Ascending aorta (tissue), 2 donors: ENCODE measurements at regions not wholly inside any gene's neighbourhood (a gene's known extent, or its start where the extent isn't known, plus 50 kb on each side); places are given as distances from the start of the nearest gene placed in this dataset.

Experiments used
- DNase-seq, 2 donors: peaks; one replicate each; pipeline ENCODE4 v3.0.0-alpha.2; 2019; ENCODE audit warnings: low spot score in 2 of 2
- H3K27ac ChIP-seq, 2 donors: fragments of 200-600 bp; sonication (generic); one replicate each; pipeline ENCODE4 v1.5.1; 2016 to 2017; ENCODE audit warnings: mild to moderate bottlenecking in 1 of 2
- H3K27me3 ChIP-seq: fragments of 200-600 bp; sonication (generic); one replicate; pipeline ENCODE4 v1.5.1; 2017
- H3K36me3 ChIP-seq, 2 donors: fragments of 200-600 bp; sonication (generic); one replicate each; pipeline ENCODE4 v1.5.1; 2016
- H3K4me1 ChIP-seq, 2 donors: fragments of 200-600 bp; sonication (generic); one replicate each; pipeline ENCODE4 v1.5.1; 2016 to 2017; ENCODE audit warnings: mild to moderate bottlenecking in 1 of 2
- H3K4me3 ChIP-seq, 2 donors: fragments of 200-600 bp; sonication (generic); one replicate each; pipeline ENCODE4 v1.5.1; 2016 to 2017; ENCODE audit warnings: mild to moderate bottlenecking in 1 of 2
- H3K9me3 ChIP-seq, 2 donors: fragments of 200-600 bp; sonication (generic); one replicate each; pipeline ENCODE4 v1.5.1; 2016
- intact Hi-C: fragments of 100-400 bp; cut with DNase I; formaldehyde crosslinking; loops from one replicate; pipeline ENCODE4 v1.15.1; 2023
- TF ChIP-seq, protein P1 (sequence below), 3 experiments: fragments of 200-600 bp in 2 of 3; fragments of 450-650 bp in 1 of 3; sonication (generic) in 2 of 3; IDR thresholded peaks; one replicate each; pipeline ENCODE4 v1.5.1; 2016 to 2019; ENCODE audit warnings: antibody characterized with exemption in 3 of 3, mild to moderate bottlenecking in 1 of 3, moderate library complexity in 1 of 3

DNA sequence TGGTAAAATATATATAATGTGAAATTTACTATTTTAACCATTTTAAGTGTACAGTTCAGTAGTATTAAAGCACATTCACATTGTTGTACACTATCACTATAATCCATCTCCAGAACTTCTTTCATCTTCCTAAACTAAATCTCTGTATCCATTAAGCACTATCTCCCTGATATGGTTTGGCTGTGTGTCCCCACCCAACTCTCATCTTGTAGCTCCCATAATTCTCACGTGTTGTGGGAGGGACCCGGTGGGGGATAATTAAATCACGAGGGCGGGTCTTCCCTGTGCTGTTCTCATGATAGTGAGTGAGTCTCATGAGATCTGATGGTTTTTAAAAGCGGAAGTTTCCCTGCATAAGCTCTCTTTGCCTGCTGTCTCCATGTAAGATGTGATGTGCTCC, 178.9 kb upstream of the NABP1 start:
- Histone ChIP-seq H3K27me3 (no peaks in the 10 kb centered on the region), H3K27ac (no peak overlapping the region), H3K9me3 (no peaks in the 10 kb centered on the region), H3K36me3 (no peaks in the 10 kb centered on the region), H3K4me3 (no peak overlapping the region), H3K4me1 (peaks cover 0 to 15% of the 10 kb centered on the region in 2 donors)
- no peak for DNase-seq
- TF ChIP-seq, protein P1, sequence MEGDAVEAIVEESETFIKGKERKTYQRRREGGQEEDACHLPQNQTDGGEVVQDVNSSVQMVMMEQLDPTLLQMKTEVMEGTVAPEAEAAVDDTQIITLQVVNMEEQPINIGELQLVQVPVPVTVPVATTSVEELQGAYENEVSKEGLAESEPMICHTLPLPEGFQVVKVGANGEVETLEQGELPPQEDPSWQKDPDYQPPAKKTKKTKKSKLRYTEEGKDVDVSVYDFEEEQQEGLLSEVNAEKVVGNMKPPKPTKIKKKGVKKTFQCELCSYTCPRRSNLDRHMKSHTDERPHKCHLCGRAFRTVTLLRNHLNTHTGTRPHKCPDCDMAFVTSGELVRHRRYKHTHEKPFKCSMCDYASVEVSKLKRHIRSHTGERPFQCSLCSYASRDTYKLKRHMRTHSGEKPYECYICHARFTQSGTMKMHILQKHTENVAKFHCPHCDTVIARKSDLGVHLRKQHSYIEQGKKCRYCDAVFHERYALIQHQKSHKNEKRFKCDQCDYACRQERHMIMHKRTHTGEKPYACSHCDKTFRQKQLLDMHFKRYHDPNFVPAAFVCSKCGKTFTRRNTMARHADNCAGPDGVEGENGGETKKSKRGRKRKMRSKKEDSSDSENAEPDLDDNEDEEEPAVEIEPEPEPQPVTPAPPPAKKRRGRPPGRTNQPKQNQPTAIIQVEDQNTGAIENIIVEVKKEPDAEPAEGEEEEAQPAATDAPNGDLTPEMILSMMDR (IDR thresholded peaks at IDR 0.05), result no peak
- intact Hi-C loops, result no loop called here

DNA sequence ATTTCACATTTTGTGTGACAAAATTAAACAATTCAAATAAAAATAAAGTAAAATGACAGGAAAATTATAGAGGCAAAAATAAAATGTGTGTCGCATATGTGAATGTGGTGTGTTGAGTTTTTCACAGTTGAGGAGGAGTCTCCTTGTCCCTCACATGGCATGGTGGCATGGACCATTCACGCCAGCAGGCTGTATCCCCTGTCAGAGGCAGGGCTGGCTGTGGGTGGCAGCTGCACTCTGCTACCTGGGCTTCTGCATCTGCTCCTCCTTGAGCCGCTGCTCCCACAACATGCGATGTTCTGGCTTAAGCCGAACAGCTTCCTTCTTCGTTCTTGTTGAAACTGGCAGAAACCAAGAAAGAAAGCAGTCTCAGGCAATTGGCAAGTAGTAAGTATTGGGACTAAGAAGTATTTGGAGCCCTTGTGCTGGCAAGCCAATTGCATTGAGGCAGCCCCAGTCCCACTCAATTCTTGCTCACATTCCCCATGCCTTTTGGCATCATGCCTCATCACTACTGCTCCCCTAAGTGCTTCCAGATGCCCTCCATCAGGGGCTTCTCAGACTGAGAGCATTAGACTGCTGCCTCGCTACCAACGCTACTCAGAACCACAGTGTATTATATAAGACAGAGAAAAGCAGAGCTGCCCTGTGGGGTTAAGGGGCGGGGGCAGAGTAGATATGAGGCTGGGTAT, 177.9 kb upstream of the NABP1 start:
- Histone ChIP-seq H3K9me3 (no peaks in the 10 kb centered on the region), H3K4me1 (peaks cover 0 to 15% of the 10 kb centered on the region in 2 donors), H3K27ac (no peak overlapping the region), H3K4me3 (peak overlapping the region in 1 of 2 donors; percentile 4), H3K36me3 (no peaks in the 10 kb centered on the region), H3K27me3 (no peaks in the 10 kb centered on the region)
- TF ChIP-seq, protein P1 (IDR thresholded peaks at IDR 0.05), result no peak
- DNase-seq, result no peak
- intact Hi-C loops, result loop anchor here (1.0 to 5.0 kb wide), 2 partner anchors 198 to 282 kb away; no protein-coding TSS in a partner anchor

DNA sequence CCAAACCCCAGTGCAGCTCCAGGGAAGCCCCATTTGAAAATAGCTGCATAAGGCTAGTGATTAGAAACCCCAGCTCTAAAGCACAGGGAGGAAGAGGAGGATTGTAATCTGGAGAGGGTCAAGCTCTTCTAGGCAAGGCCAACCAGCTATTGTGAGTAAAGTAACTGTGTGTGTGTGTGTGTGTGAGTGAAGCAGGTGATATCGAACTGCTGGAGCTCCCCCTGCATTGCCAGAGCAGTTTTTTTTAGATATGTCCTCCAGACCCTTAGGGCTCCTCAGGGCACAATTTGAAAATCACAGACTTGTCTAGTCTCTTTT, 177.4 kb upstream of the NABP1 start:
- TF ChIP-seq, protein P1 (IDR thresholded peaks at IDR 0.05), result no peak
- no peaks in the 10 kb centered on the region for H3K36me3 ChIP-seq
- no peak overlapping the region for H3K4me3 ChIP-seq
- no peaks in the 10 kb centered on the region for H3K27me3 ChIP-seq
- peaks cover 0 to 15% of the 10 kb centered on the region in 2 donors for H3K4me1 ChIP-seq
- no peaks in the 10 kb centered on the region for H3K9me3 ChIP-seq
- intact Hi-C loops, result loop anchor here (1.0 to 5.0 kb wide), 2 partner anchors 198 to 282 kb away; no protein-coding TSS in a partner anchor
- no peak for DNase-seq
- no peak overlapping the region for H3K27ac ChIP-seq

DNA sequence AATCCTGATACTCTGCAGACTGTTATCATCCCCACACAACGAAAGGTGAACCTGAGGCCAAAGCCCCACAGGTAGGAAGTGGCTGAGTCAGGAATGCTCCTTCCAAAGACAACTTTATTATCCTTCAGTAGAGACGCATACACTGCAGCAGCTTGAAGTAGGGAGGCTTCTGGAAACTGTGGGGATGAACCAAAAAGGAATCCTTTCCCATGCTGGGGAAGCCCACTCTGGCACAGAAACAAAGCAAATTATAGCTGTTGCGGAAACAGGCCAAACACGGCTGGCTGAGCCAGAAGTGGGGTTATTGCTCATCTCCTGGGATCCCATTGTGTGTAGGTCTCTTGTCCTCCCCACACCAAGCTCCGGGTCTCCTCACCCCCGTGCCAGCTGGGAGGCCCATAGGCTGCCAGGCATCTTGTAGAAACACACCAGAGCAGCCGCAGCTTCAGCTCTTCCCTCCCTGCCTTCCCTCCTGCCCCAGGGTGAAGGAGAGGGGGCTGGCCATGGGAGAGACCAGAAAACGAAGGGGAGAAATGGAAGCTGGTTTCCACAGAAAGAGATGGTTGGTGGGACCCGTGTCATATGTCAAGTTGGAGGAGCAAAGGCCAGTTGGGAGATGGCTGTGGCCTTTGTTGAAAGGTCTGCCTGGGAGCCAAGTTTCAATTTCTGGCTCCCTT, 176.9 kb upstream of the NABP1 start:
- TF ChIP-seq, protein P1 (IDR thresholded peaks at IDR 0.05), result no peak
- no peak overlapping the region for H3K4me3 ChIP-seq
- no peak for DNase-seq
- H3K9me3 ChIP-seq, result no peaks in the 10 kb centered on the region
- intact Hi-C loops, result loop anchor here (1.0 to 5.0 kb wide), 5 partner anchors 199 to 336 kb away; partner anchors contain the start of gene MYO1B
- peak overlapping the region; percentile 3 to 36 for H3K27ac ChIP-seq
- H3K4me1 ChIP-seq, result peaks cover 0 to 15% of the 10 kb centered on the region in 2 donors
- no peaks in the 10 kb centered on the region for H3K27me3 ChIP-seq
- H3K36me3 ChIP-seq, result no peaks in the 10 kb centered on the region

DNA sequence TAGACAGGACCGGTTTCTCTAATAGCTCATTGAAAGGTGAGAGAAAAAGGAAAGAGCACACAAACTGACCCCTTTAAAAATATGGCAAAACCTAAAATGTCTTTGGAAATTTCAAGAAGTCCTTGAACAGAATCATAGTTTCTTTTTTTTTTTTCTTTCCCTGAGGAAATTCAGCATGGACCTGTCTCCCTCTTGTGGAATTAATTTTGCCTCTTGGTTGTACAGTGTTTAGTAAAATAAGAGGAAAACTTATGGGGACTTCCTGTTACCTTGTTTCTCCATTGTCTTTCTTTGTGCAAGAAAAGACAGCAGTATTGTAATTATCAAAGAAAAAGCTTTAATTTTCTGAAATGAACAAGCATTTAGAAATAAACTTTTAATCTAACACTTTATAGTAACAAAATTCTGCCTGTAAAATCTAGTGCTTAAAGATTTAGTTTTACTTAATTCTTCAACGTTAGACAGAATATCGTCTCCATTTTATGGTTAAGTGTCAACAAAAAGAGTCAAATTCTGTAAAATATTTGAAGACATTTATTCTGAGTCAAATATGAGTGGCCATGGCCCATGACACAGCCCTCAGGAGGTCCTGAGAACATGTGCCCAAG, 176.3 kb upstream of the NABP1 start:
- Histone ChIP-seq H3K36me3 (no peaks in the 10 kb centered on the region), H3K27ac (peak overlapping the region; percentile 3 to 36)
- intact Hi-C loops, result loop anchor here (1.0 to 5.0 kb wide), 4 partner anchors 199 to 336 kb away; partner anchors contain the start of gene MYO1B

More for the DNA sequence above, 176.3 kb upstream of the NABP1 start:
- Histone ChIP-seq H3K9me3 (no peaks in the 10 kb centered on the region), H3K4me3 (no peak overlapping the region), H3K27me3 (no peaks in the 10 kb centered on the region), H3K4me1 (peaks cover 0 to 15% of the 10 kb centered on the region in 2 donors)
- DNase-seq, result no peak
- TF ChIP-seq, protein P1 (IDR thresholded peaks at IDR 0.05), result peak; percentile 57 to 75 (median 66)
